Cardiac fibroblast (primary cell): ENCODE measurements at regions not wholly inside any gene's neighbourhood (a gene's known extent, or its start where the extent isn't known, plus 50 kb on each side); places are given as distances from the start of the nearest gene placed in this dataset.

Experiments used
- DNase-seq, 2 donors: peaks; one replicate each; pipeline versions ENCODE4 v3.0.0 to v3.0.0-alpha.2; 2010; ENCODE audit warnings: low read depth in 2 of 2
- H3K4me3 ChIP-seq, 2 donors: replicated peaks in 1 of 2; 1 replicate in 1 of 2; 2 replicates in 1 of 2; pipeline ENCODE4 v1.5.1; 2011; ENCODE audit warnings: low read depth in 2 of 2, low read length in 2 of 2, mild to moderate bottlenecking in 2 of 2, moderate library complexity in 1 of 2
- CTCF ChIP-seq: IDR thresholded peaks from one replicate; pipeline ENCODE4 v1.5.1; 2011; ENCODE audit warnings: low read depth, mild to moderate bottlenecking, low read length, inconsistent platforms

- DNase-seq = no peak
- no peak for TF ChIP-seq CTCF
- H3K4me3 ChIP-seq = no peak overlapping the region
These were observed 721.5 kb upstream of the CTNND2 start for GRCh38 chr5:12625667-12626263.

GRCh38 chr5:12624776-12625560 lies 720.7 kb upstream of the CTNND2 start:
- no peak for TF ChIP-seq CTCF
- H3K4me3 ChIP-seq = no peak overlapping the region
- DNase-seq = no peak

- no peak for DNase-seq
These were observed 719.2 kb upstream of the CTNND2 start for GRCh38 chr5:12623408-12623807.

GRCh38 chr5:12616093-12616492 lies 711.8 kb upstream of the CTNND2 start:
- no peak overlapping the region for H3K4me3 ChIP-seq
- DNase-seq = no peak
- no peak for TF ChIP-seq CTCF

More at GRCh38 chr5:12623408-12623807, 719.2 kb upstream of the CTNND2 start:
- H3K4me3 ChIP-seq = no peak overlapping the region
- no peak for TF ChIP-seq CTCF

GRCh38 chr5:12615141-12615820 lies 711.0 kb upstream of the CTNND2 start:
- no peak for TF ChIP-seq CTCF
- no peak for DNase-seq
- no peak overlapping the region for H3K4me3 ChIP-seq

GRCh38 chr5:12614608-12615007 lies 710.4 kb upstream of the CTNND2 start:
- no peak for DNase-seq
- TF ChIP-seq CTCF = no peak
- no peak overlapping the region for H3K4me3 ChIP-seq
